Neural cell (in vitro differentiated cells): ENCODE measurements at regions not wholly inside any gene's neighbourhood (a gene's known extent, or its start where the extent isn't known, plus 50 kb on each side); places are given as distances from the start of the nearest gene placed in this dataset.

ENCODE experiments used
- H2AFZ ChIP-seq: fragments of 200-600, 300-800 bp; sonication (generic), shearing (Covaris generic); 2 replicates; pipeline ENCODE4 v1.6.0; 2014; ENCODE audit warnings: low read depth, mild to moderate bottlenecking, antibody characterized with exemption, low read length, moderate library complexity
- H3F3A ChIP-seq: fragments of 200-600 bp; shearing (Covaris generic); 2 replicates; pipeline ENCODE4 v1.6.1; 2016; ENCODE audit warnings: mild to moderate bottlenecking, moderate library complexity, mixed read lengths, antibody characterized with exemption, low read length; ENCODE audit not compliant: insufficient read depth, poor library complexity, severe bottlenecking
- H3K27ac ChIP-seq: fragments of 200-600, 300-800 bp; sonication (generic), shearing (Covaris generic); 2 replicates; pipeline ENCODE4 v1.5.1; 2014; ENCODE audit warnings: mild to moderate bottlenecking, low read length, moderate library complexity
- H3K27me3 ChIP-seq: fragments of 300-800, 200-600 bp; sonication (generic), shearing (Covaris generic); 2 replicates; pipeline ENCODE4 v1.6.0; 2014; ENCODE audit warnings: mild to moderate bottlenecking, low read depth, low read length, moderate library complexity; ENCODE audit not compliant: insufficient read depth
- H3K36me3 ChIP-seq: fragments of 300-800, 200-600 bp; sonication (generic), shearing (Covaris generic); 2 replicates; pipeline ENCODE4 v1.5.1; 2014; ENCODE audit warnings: mild to moderate bottlenecking, antibody characterized with exemption, low read length, moderate library complexity; ENCODE audit not compliant: insufficient read depth
- H3K4me2 ChIP-seq: fragments of 300-800, 200-600 bp; sonication (generic), shearing (Covaris generic); 2 replicates; pipeline ENCODE4 v1.6.0; 2014; ENCODE audit warnings: mild to moderate bottlenecking, low read length
- H3K4me3 ChIP-seq: fragments of 300-800, 200-600 bp; sonication (generic), shearing (Covaris generic); 2 replicates; pipeline ENCODE4 v1.5.1; 2014; ENCODE audit warnings: mild to moderate bottlenecking, low read length, moderate library complexity
- H3K79me2 ChIP-seq: fragments of 200-600 bp; shearing (Covaris generic); replicated peaks from 2 replicates; pipeline ENCODE4 v1.6.0; 2014; ENCODE audit warnings: mild to moderate bottlenecking, low read length, moderate library complexity; ENCODE audit not compliant: insufficient read depth
- H3K9ac ChIP-seq: fragments of 300-800, 200-600 bp; sonication (generic), shearing (Covaris generic); 2 replicates; pipeline ENCODE4 v1.6.1; 2016; ENCODE audit warnings: mild to moderate bottlenecking, low read length, mixed read lengths
- H3K9me2 ChIP-seq: fragments of 200-600 bp; shearing (Covaris generic); 2 replicates; pipeline ENCODE4 v1.6.1; 2016; ENCODE audit warnings: mild to moderate bottlenecking, low read length, mixed read lengths; ENCODE audit not compliant: insufficient read depth
- H3K9me3 ChIP-seq: fragments of 200-600, 300-800 bp; sonication (generic), shearing (Covaris generic); 2 replicates; pipeline ENCODE4 v1.6.1; 2016; ENCODE audit warnings: mild to moderate bottlenecking, mixed run types, low read length, moderate library complexity, mixed read lengths
- H4K20me1 ChIP-seq: fragments of 200-600 bp; shearing (Covaris generic); 2 replicates; pipeline ENCODE4 v1.6.1; 2016; ENCODE audit warnings: mild to moderate bottlenecking, mixed run types; ENCODE audit not compliant: insufficient read depth
- EP300 ChIP-seq: fragments of 450-650 bp; conservative IDR thresholded peaks from 2 replicates; pipeline ENCODE4 v1.6.1; 2014; ENCODE audit warnings: antibody characterized with exemption, mild to moderate bottlenecking, moderate library complexity; ENCODE audit not compliant: poor library complexity, severe bottlenecking
- EZH2 ChIP-seq: fragments of 200-600, 300-800 bp; shearing (Covaris generic), sonication (generic); IDR thresholded peaks from 2 replicates; pipeline ENCODE4 v1.6.1; 2014; ENCODE audit warnings: antibody characterized with exemption, low read length, borderline replicate concordance, mild to moderate bottlenecking; ENCODE audit not compliant: insufficient read depth, poor library complexity, severe bottlenecking
- MXI1 ChIP-seq: fragments of 450-650 bp; conservative IDR thresholded peaks from 2 replicates; pipeline ENCODE4 v1.6.1; 2014; ENCODE audit warnings: antibody characterized with exemption, mild to moderate bottlenecking; ENCODE audit not compliant: poor library complexity, severe bottlenecking
- POLR2AphosphoS5 ChIP-seq: IDR thresholded peaks from 2 replicates; pipeline ENCODE4 v1.6.1; 2012
- RAD21 ChIP-seq: fragments of 450-650 bp; conservative IDR thresholded peaks from 2 replicates; pipeline ENCODE4 v1.6.1; 2014; ENCODE audit warnings: antibody characterized with exemption, mild to moderate bottlenecking, moderate library complexity
- SMC3 ChIP-seq: fragments of 450-650 bp; conservative IDR thresholded peaks from 2 replicates; pipeline ENCODE4 v1.6.1; 2014; ENCODE audit warnings: antibody characterized with exemption, mild to moderate bottlenecking, moderate library complexity; ENCODE audit not compliant: poor library complexity
- TAF1 ChIP-seq: IDR thresholded peaks from 2 replicates; pipeline ENCODE4 v1.6.1; 2012; ENCODE audit warnings: low read depth
- TF ChIP-seq, protein P1 (sequence below): IDR thresholded peaks from 2 replicates; pipeline ENCODE4 v1.6.1; 2012; ENCODE audit warnings: borderline replicate concordance
- TF ChIP-seq, protein P2 (sequence below): fragments of 450-650 bp; IDR thresholded peaks from 2 replicates; pipeline ENCODE4 v1.5.1; 2014; ENCODE audit warnings: antibody characterized with exemption, mild to moderate bottlenecking, moderate library complexity; ENCODE audit not compliant: poor library complexity, severe bottlenecking

DNA sequence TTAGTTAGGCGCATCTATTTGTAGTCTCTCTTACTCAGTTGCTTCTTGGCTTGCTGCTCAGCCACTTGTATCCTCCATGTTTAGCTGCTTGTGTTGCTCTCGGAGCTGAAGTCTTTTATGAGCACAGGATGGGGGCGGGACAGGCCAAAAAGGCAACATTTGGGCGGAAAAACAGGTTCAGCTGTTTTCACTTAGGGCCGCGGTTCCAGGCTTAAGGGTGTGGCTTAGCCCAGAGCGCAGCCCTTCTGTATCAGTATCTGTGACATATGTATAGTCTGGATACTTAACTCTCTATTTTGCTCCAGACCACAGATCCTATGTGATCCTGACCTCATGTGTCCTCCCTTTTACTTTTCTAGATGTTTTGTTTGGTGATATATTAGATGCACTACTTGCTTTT is 763.5 kb downstream of the SUCLG1 start:
- Histone ChIP-seq H3K4me2 (no peak overlapping the region), H4K20me1 (no peaks in the 10 kb centered on the region), H3F3A (no peaks in the 10 kb centered on the region), H2AFZ (no peak overlapping the region), H3K27ac (no peak overlapping the region), H3K9me3 (no peaks in the 10 kb centered on the region), H3K4me3 (no peak overlapping the region), H3K9ac (no peak overlapping the region), H3K79me2 (no peaks in the 10 kb centered on the region), H3K9me2 (no peaks in the 10 kb centered on the region), H3K36me3 (no peaks in the 10 kb centered on the region), H3K27me3 (no peaks in the 10 kb centered on the region)
- no peak for TF ChIP-seq POLR2AphosphoS5

DNA sequence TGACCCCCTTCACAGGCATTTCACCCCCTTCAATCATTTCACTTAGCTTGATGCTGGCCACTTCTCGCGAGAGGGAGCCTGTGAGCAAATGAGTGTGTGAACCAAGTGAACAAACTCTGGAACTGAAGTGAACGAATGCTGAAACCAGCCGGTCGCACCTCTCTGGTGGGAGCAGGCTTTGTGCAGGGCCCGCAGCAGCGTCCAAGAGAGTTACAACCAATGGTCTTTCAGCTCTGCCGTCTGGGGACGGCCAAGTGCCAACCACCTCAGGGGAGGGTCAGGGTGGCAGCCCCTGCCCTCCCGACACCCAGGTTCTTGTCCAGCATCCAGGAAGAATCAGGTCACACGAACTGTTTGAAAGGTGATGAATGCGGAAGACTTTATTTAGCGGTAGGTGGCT is 764.0 kb downstream of the SUCLG1 start:
- H3K27me3 ChIP-seq = no peaks in the 10 kb centered on the region
- no peaks in the 10 kb centered on the region for H3K9me2 ChIP-seq
- no peaks in the 10 kb centered on the region for H3K36me3 ChIP-seq
- H3K79me2 ChIP-seq = no peaks in the 10 kb centered on the region
- no peaks in the 10 kb centered on the region for H3K9me3 ChIP-seq
- no peak overlapping the region for H3K4me2 ChIP-seq
- no peaks in the 10 kb centered on the region for H3F3A ChIP-seq
- H4K20me1 ChIP-seq = no peaks in the 10 kb centered on the region
- no peak overlapping the region for H3K4me3 ChIP-seq
- TF ChIP-seq SMC3 = no peak
- TF ChIP-seq POLR2AphosphoS5 = no peak
- no peak for TF ChIP-seq EZH2
- TF ChIP-seq EP300 = no peak
- TF ChIP-seq MXI1 = no peak
- no peak for TF ChIP-seq TAF1
- TF ChIP-seq, protein P1, sequence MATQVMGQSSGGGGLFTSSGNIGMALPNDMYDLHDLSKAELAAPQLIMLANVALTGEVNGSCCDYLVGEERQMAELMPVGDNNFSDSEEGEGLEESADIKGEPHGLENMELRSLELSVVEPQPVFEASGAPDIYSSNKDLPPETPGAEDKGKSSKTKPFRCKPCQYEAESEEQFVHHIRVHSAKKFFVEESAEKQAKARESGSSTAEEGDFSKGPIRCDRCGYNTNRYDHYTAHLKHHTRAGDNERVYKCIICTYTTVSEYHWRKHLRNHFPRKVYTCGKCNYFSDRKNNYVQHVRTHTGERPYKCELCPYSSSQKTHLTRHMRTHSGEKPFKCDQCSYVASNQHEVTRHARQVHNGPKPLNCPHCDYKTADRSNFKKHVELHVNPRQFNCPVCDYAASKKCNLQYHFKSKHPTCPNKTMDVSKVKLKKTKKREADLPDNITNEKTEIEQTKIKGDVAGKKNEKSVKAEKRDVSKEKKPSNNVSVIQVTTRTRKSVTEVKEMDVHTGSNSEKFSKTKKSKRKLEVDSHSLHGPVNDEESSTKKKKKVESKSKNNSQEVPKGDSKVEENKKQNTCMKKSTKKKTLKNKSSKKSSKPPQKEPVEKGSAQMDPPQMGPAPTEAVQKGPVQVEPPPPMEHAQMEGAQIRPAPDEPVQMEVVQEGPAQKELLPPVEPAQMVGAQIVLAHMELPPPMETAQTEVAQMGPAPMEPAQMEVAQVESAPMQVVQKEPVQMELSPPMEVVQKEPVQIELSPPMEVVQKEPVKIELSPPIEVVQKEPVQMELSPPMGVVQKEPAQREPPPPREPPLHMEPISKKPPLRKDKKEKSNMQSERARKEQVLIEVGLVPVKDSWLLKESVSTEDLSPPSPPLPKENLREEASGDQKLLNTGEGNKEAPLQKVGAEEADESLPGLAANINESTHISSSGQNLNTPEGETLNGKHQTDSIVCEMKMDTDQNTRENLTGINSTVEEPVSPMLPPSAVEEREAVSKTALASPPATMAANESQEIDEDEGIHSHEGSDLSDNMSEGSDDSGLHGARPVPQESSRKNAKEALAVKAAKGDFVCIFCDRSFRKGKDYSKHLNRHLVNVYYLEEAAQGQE = no peak
- no peak for TF ChIP-seq RAD21
- no peak overlapping the region for H3K9ac ChIP-seq
- H3K27ac ChIP-seq = no peak overlapping the region
- no peak overlapping the region for H2AFZ ChIP-seq

DNA sequence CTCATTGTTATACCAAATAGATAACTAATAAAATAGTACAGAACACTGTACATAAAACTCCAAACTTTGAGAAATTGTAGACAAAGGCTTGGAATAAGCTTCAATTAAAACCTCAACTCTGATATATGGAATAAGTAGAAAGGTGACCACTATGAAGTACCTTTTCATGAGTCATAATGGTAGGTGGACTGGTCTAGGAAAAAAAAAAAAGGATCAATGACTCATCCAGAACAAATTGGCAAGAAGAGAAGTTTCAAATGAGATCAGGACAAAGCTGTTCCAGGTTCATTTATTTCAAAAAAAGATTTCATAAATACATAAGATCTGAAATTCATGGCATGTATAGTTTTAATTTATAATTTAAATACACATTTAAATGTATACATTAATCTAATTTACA is 769.7 kb downstream of the SUCLG1 start:
- Histone ChIP-seq H3K9me3 (no peaks in the 10 kb centered on the region), H3K27ac (no peak overlapping the region), H3F3A (no peaks in the 10 kb centered on the region), H3K36me3 (no peaks in the 10 kb centered on the region), H3K9me2 (no peaks in the 10 kb centered on the region), H4K20me1 (no peaks in the 10 kb centered on the region), H2AFZ (no peak overlapping the region), H3K4me2 (no peak overlapping the region), H3K79me2 (no peaks in the 10 kb centered on the region), H3K9ac (no peak overlapping the region), H3K4me3 (no peak overlapping the region), H3K27me3 (no peaks in the 10 kb centered on the region)
- TF ChIP-seq EZH2 = no peak
- TF ChIP-seq, protein P1 = no peak
- TF ChIP-seq, protein P2, sequence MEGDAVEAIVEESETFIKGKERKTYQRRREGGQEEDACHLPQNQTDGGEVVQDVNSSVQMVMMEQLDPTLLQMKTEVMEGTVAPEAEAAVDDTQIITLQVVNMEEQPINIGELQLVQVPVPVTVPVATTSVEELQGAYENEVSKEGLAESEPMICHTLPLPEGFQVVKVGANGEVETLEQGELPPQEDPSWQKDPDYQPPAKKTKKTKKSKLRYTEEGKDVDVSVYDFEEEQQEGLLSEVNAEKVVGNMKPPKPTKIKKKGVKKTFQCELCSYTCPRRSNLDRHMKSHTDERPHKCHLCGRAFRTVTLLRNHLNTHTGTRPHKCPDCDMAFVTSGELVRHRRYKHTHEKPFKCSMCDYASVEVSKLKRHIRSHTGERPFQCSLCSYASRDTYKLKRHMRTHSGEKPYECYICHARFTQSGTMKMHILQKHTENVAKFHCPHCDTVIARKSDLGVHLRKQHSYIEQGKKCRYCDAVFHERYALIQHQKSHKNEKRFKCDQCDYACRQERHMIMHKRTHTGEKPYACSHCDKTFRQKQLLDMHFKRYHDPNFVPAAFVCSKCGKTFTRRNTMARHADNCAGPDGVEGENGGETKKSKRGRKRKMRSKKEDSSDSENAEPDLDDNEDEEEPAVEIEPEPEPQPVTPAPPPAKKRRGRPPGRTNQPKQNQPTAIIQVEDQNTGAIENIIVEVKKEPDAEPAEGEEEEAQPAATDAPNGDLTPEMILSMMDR = no peak
- TF ChIP-seq SMC3 = no peak
- TF ChIP-seq EP300 = no peak
- TF ChIP-seq TAF1 = no peak
- no peak for TF ChIP-seq RAD21
- no peak for TF ChIP-seq MXI1
- no peak for TF ChIP-seq POLR2AphosphoS5
